GM21576 (cell line): ENCODE measurements at regions not wholly inside any gene's neighbourhood (a gene's known extent, or its start where the extent isn't known, plus 50 kb on each side); places are given as distances from the start of the nearest gene placed in this dataset.
"Not testable (repeated sequence)": the region's sequence is repeated elsewhere in the genome, so short reads cannot be mapped to it uniquely, and the experiment has no call there.

Experiments used
- ATAC-seq: cut with Tn5 transposase; IDR thresholded peaks from one replicate; pipeline ENCODE4 v1.9.1; 2021; ENCODE audit warnings: mild to moderate bottlenecking, moderate library complexity; ENCODE audit not compliant: unreplicated experiment

DNA sequence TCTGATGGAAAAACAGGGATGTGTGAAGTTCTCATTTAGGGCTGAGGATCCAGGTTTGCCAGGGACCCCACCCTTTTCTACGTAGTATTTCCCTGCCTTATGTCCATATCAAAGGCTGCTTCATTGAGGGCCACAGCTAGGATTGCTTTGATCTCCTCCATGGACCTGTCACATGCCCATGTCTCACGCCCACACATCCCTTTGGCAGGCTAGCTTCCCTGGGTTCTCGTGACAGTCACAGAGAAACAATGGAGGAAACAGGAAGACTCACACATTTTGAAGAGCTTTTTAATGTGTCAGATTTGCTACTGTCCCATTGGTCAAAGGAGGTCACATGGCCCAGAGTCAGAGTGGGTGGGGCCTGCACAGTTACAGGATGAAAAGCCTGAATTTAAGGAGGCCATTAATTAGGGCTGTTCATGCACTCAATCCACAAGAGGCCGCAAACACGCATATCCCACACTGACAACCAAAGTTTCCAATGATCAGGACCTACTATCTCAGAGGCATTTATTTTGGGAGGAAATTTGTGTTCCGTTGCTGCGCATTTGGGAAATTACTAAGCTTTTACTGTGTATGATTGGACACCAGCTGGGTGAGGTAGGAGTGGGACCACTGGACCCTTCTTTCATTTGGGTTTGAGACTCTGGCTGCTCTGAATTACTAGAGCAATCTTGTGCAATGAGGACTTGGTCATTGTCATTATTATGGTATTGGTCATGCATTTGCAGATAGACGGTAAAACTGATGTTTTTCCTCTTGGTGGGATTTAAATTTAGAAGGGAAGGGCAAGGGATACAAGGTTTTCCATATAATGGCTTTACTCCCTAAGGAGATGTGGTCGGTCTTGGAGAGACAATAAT, 266.2 kb downstream of the KTN1 start:
- no peak for ATAC-seq

DNA sequence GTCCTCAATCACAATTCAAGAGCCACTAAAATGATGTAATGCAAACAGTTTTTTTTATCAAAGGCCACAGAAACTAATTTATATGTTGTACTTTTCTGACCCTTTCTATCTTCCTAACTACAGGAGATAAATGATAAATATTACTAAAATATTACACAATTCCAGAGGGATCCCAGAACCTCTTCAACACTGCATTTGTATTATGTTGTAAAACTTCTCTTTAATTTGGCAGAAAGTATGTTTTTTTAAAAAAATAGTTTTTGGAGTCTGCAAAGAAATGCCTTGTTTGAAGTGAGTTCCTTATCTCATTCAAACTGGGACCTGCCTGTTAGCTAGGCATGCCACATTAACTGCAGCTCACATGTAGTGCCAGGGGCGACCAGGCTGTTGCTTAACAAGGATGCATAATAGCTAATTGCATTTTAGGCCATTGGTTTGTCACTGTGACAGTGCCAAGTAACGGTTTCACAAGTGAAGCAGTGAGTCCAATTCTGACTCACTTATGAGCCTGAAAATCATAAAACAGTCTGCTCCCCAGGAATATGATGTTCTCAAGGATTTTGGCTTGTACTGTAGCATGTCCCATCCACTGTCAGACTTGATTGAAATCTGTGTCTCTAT, 266.9 kb downstream of the KTN1 start:
- no peak for ATAC-seq

DNA sequence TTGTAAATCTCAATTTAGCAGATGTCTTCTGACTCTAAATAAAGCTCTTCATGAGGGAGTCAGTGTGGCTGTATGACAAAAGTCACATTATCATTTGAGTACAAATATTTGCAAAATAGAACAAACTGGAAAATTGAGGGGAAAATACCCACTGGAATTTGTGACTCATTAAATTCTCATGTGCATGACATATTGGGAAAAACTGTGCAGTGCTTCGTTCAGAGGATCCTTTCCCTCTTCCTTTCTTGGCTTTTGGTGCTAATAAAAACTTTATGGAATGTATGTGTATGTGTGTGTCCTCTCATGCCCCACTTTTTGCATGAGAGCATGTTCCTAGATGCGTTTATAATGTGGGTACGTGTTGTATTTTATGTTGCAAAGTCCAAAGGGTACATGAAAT, 267.8 kb downstream of the KTN1 start:
- ATAC-seq = no peak

DNA sequence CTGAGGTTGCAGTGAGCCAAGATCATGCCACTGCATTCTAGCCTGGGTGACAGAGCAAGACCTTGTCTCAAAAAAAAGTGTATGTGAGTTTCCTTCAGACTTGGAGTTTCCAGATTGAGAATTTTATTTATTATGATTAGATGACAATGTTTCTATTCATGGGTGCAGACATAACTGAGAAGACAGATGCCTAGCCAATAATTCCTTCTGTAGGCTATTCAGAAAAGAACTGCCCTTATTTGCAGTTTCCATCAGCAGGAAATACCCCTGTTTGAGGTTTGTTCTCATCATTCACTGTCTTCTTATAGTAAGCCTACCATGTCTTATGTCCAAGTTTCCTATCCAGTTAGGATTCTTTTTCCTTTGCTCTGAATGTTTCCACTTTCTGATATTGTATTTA, 269.0 kb downstream of the KTN1 start:
- no peak for ATAC-seq

DNA sequence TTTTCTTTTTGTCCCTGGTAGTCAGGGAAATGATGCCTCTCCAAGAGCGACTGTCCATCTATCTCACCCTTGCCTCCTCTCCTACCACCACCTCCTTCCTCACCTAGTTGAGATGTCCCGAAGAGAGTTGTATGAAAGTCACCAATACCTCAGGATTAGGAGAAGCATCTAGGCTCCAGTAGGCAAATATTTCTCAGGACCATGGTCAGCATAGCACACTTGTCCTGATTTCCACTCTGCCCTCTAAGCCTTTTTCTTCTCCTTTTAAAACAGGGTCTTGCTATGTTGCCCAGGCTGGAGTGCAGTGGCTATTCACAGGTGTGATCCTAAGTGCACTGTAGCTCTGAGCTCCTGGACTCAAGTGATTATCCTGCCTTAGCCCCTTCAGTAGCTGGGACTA, 268.4 kb upstream of the PELI2 start:
- ATAC-seq = no peak

DNA sequence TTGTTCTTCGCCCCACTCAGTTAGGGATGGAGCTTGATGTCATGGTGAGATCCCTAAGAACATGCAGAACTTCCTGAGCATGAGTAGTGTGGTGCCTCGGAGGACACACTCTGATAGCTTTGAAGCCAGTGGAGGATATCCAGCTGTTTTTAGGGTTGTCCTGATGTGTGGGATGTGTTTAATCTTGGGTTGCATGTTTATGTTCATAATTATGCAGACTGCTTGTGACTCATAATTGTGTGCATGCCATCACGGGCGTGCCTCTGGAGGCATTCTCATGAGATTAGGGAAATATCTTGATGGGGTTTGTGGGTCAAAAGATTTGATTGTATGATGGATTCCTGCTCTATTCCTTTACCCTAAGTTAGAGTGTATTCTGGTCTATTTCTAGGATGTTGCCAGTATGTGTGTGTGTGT, 267.4 kb upstream of the PELI2 start:
- ATAC-seq = no peak

DNA sequence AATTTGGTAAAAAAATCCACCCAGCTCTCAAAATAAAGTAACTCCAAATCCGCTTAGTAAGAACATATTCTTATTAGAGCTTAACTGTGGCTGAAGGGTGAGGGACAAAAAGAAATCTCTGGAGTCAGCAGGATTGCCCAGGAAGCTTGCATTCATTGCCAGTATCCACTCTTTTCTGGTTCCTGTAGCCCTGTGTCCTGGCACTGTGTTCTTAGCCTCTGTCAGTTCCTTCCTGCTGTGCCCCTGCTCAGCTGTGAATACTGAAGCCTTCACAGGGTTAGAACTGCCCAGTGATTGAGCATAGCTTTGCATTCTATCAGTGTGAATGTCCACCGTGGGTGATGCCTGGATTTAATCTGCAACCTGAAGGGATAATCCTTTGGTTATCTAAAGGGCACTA, 266.9 kb upstream of the PELI2 start:
- no peak for ATAC-seq

DNA sequence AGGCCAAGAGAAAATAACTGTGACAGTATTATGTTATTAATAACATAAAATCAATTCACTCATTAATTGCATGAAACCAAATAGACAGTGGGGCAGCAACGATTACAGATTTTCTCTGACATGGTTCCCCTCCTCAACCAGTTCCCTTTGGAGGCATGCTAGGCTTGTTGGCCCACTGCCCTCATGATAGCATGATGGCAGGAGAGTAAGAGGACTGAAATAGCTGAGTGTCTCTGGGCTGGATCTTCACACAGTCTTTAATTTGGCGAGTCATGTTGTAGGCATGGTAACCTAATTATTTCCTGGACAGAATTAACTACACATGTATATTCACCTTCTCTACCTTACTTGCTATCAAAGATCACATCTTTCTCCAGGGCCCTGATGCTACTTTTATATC, 266.2 kb upstream of the PELI2 start:
- ATAC-seq = no peak

DNA sequence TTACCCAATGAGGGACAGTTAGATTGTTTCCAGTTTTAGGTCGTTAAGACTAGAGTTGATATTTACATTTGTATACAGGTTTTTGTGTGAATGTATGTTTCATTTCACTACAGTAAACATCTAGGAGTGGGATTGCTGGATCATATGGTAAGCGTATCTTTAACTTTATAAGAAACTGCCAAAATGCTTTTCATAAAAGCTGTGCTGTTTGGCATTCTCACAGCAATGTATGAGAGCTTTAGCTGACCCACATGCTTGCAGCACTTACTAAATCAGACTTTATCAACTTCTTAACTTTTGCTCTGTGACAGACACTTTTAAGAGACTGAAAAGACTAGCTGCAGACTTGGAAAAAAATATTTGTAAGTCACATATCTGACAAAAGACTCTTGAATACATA, 262.5 kb upstream of the PELI2 start:
- ATAC-seq = no peak

DNA sequence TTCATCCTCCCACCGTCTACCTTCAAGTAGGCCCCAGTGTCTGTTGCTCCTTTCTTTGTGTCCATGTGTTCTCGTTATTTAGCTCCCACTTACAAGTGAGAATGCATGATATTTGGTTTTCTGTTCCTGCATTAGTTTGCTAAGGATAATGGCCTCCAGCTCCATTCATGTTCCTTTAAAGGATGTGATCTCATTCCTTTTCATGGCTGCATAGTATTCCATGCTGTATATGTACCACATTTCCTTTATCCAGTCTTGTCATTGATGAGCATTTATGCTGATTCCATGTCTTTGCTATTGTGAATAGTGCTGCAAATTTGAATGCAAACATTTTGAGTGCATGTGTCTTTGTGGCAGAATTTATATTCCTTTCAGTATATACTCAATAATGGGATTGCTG, 259.6 kb upstream of the PELI2 start:
- ATAC-seq = no peak

DNA sequence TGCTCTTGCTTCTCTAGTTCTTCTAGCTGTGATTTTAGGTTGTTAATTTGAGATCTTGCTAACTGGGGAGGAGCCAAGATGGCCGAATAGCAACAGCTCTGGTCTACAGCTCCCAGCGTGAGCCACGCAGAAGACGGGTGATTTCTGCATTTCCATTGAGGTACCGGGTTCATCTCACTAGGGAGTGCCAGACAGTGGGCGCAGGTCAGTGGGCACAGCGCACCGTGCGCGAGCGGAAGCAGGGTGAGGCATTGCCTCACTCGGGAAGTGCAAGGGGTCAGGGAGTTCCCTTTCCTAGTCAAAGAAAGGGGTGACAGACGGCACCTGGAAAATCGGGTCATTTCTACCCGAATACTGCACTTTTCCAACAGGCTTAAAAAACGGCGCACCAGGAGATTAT, 256.6 kb upstream of the PELI2 start:
- not testable (repeated sequence) for ATAC-seq

DNA sequence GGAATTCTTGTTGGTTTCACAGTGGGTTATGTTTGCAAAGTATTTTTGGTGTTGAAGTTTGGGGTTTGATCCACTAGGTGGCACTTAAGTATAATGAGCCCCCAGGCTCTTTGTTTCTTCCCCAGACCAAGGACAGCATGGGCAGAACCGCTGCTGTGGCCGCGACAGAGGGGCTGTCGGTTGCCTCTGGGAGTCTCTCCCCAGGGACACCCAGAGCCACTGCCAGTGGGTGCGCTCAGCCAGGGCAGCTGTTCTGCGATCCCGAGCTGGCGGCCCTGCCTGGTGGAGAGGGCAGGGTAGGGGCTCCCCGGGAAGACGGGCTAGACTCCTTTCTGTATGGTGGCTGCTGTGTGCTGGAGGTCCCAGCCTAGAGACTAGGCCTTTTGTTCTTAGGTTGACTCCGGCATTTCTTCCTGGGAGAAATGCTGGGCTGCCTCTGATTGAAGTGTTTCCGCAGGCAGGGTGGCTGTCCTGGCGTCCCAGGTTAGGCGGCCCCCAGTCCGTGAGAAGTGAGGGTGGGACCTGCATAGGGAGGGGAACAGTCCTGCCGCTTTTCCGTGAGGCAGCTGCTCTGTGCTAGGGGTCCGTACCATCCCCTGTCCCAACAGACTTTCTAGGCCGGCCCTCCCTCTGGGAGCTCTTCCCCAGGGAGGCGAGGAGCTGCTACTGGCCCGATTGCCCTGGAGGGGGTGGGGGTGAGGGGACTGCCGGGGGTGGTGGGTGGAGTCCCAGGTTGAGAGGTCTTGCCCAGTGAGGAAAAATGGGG, 253.1 kb upstream of the PELI2 start:
- ATAC-seq = no peak

DNA sequence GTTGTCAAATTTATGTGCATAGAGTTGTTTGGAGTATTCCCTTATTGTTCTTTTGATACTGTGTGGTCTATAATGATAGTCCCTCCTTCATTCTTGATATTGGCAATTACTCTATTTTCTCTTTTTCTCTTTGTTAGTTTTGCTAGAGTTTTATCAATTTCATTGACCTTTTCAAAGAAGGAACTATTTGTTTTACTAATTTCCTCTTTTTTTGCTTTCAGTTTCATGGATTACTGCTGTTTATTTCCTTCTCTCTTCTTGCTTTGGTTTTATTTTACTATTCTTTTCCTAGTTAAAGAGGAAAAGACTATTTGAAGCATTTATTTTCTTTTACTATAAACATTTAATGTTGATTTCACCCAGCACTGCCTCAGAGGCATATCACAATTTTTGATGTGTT, 250.9 kb upstream of the PELI2 start:
- no peak for ATAC-seq

DNA sequence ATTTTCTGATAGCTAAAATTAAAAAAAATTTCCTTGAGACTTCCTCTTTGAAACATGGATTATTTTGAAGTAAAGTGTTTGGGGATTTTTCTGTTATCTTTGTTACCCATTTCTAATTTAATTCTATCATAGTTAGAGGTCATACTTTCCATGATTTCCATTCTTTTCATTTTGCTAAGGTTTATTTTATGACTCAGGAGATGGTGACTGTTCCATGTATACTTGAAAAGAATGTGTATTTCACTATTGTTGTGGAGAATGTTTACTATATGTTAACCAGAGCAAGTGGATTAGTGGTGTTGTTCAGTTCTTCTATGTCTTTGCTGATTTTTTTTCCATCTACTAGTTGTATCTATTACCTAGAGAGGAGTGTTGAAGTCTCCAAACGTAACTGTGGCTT, 250.5 kb upstream of the PELI2 start:
- ATAC-seq = no peak

DNA sequence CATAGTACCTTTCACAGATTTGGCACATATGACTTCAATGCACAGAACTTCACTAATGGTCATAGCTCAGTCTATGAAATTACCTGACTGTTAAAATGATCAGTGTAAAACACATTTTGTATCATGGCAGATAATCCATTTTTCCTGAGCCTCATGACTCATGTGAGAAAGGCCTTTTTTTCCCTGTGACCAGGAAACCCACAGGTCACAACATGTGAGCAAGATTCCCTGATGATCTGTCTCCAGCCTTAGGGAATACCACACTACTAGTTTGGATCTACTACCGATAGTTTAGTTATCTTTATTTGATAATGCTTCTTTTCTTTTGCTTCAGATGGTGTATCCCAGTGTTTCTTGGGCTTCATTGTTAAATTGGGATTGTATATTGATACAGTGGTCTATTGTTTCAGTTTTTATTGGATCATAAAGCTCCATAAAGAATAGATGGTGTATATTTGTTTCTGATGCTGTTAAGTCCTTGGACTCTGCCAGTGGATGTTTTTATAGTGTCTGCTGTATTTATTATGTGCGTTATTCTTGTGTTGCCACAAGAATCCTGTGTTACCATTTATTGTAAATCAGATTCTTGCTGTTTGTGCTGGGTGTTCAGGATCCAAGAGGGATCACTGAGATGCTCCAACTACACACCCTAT, 248.7 kb upstream of the PELI2 start:
- ATAC-seq = no peak

DNA sequence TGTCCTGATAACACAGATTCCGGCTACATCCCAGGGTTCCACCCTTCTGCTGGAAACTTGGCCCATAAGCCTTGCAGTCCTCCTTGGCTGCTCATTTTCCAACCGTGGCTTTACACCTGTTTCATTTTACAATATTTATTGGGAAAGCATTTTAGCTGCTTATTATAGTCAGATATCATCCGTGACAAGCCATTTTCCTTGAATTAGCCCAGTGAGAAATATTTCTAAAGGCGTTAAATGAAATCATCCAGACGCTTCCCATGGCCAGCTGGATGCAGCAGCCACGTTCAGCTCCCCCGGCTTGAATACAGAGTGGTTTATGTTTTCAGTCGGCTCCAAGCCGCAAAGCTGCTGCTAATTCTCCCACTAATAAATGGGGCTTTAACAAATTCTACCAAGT, 245.0 kb upstream of the PELI2 start:
- no peak for ATAC-seq

DNA sequence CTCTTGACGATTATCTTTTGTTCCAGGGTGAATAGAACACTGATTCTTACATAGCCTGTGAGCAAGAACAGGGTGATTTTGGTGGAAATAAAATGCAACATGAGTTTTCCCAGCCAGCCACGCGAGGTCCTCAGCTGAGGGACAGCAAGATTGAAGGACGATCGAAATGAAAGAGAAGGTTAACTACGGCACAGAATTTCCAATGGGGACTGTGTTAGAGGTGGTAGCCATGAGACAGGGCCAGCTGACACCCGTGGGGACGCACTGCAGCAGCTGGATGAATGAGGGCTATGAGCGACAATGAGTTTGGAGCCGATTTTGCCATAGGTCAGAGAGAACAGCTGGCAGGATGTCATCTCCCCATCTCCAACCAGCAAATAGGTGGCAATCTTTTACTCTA, 243.4 kb upstream of the PELI2 start:
- ATAC-seq = no peak

DNA sequence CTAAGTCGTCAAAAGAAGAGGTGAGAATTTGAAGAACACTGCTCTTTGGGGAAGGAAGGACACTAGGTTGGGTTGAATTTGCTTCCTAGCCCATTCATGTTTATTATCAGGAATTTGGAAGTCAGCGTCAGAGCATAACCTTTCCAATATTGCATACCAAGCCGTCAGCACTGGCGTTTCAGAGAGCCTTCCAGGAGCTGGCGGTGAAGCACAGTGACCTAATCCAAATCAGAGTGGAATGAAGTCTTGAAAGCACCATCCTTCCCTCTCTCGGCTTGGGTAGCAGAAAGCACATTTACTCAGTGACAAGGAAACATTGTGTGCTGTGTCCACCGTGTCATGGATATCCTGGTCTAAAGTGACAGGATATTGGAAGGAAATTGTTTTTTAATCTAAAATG, 240.3 kb upstream of the PELI2 start:
- ATAC-seq = no peak

DNA sequence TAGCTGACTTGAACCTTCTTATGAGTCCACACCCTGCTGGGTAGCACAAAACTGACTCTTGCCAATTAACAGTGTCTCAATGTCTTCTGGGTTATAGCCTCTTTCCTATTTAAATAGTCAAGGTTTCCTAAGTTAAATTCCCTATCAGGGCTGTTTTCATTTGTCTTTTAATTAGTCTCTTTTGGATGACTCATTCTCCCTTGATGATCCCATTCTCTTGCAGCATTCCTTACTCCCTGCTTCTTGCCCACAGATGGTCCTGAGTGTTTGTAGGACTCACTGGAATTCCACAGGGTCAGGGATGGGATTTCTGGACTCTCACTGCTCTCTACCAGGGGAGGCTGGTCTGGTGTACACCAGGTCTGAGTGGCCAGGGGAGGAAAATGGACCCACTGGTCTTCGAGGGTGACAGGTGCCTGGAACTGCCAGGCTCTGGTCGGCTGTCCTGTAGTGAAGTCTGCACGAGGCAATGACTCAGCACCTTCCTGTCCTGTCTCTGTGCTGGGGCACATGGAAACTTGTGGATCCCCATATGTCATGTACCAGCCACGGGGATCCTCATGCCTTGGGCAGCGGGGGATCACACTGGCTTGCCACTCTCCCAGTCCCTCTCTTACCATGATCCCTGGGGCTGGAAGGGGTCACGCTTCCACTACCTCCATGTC, 236.5 kb upstream of the PELI2 start:
- ATAC-seq = no peak

DNA sequence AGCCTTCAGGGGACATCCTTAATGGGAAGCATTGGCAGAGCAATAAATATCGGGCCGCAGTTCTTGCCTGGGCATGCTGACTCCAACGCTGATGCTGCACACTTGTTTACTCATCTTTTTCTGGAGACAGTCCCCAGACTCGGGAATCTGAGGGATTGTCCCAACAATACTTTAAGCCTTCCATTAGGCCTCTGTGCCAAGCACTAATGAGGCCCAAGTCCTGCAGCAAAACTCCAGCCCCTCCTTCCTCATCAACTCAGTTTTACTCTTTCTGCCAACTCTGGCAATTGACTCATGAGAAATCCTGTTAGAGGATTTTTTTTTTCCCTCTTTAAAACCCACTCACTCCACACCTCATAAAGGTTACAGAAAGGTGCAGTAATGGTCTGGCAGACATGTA, 233.4 kb upstream of the PELI2 start:
- no peak for ATAC-seq

DNA sequence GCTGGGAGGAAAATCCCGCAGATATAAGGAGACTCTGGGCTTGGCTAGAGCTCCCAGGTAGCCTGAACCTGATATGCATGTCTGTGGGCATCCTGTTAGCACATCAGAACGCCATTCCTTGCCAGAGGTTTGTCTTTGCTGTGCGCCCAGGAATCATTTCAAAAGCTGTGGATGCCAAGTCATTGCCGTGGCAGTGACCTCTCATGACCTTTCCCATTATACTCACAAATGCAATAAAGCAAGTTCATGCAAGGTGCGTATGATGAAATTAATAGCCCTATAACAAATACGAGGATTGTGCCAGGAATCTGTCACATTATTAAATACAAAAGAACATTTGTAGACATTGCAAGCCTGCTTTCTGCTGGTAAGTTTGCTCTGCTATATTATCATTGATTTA, 229.1 kb upstream of the PELI2 start:
- ATAC-seq = no peak
